ENCODE measurements at regions not wholly inside any gene's neighbourhood (a gene's known extent, or its start where the extent isn't known, plus 50 kb on each side); places are given as distances from the start of the nearest gene placed in this dataset.

GRCh38 chr1:39110882-39111281, 84.7 kb downstream of the NDUFS5 start:
- no peak overlapping the region for H3K27ac ChIP-seq (replicated peaks)
- DNase-seq (ENCODE audit: low read depth in 1 of 2, low spot score in 1 of 2) = no peak
- TF ChIP-seq REST (IDR thresholded peaks at IDR 0.05; ENCODE audit: insufficient replicate concordance, low read depth) (no peak), GABPA (IDR thresholded peaks at IDR 0.05; ENCODE audit: low read depth) (no peak), CTCF (IDR thresholded peaks at IDR 0.05; ENCODE audit: insufficient read depth, low read length) (no peak)
- no peak overlapping the region for H3K4me3 ChIP-seq (replicated peaks; ENCODE audit: insufficient read depth, low read length)
- H3K27me3 ChIP-seq (ENCODE audit: insufficient read depth, poor library complexity, severe bottlenecking) = peaks cover 33% of the 10 kb centered on the region

- Histone ChIP-seq H3K27me3 (ENCODE audit: insufficient read depth, poor library complexity, severe bottlenecking) (peaks cover 15% of the 10 kb centered on the region), H3K4me3 (replicated peaks; ENCODE audit: insufficient read depth, low read length) (no peak overlapping the region), H3K27ac (replicated peaks) (no peak overlapping the region)
- no peak for DNase-seq (ENCODE audit: low read depth in 1 of 2, low spot score in 1 of 2)
- no peak for TF ChIP-seq POLR2AphosphoS5 (IDR thresholded peaks at IDR 0.05; ENCODE audit: low read depth)
- no peak for TF ChIP-seq SPI1 (IDR thresholded peaks at IDR 0.05; ENCODE audit: borderline replicate concordance, low read depth)
- no peak for TF ChIP-seq REST (IDR thresholded peaks at IDR 0.05; ENCODE audit: insufficient replicate concordance, low read depth)
- TF ChIP-seq GABPA (IDR thresholded peaks at IDR 0.05; ENCODE audit: low read depth) = no peak
- no peak for TF ChIP-seq CTCF (IDR thresholded peaks at IDR 0.05; ENCODE audit: insufficient read depth, low read length)
These were observed 87.1 kb downstream of the NDUFS5 start for GRCh38 chr1:39113109-39113743.

GRCh38 chr1:39115271-39116110, 89.0 kb upstream of the MACF1 start:
- Histone ChIP-seq H3K4me3 (replicated peaks; ENCODE audit: insufficient read depth, low read length) (no peak overlapping the region), H3K27ac (replicated peaks) (no peak overlapping the region), H3K27me3 (ENCODE audit: insufficient read depth, poor library complexity, severe bottlenecking) (peaks cover 11% of the 10 kb centered on the region)
- TF ChIP-seq GABPA (IDR thresholded peaks at IDR 0.05; ENCODE audit: low read depth) = no peak
- no peak for TF ChIP-seq SPI1 (IDR thresholded peaks at IDR 0.05; ENCODE audit: borderline replicate concordance, low read depth)
- no peak for TF ChIP-seq POLR2AphosphoS5 (IDR thresholded peaks at IDR 0.05; ENCODE audit: low read depth)
- TF ChIP-seq REST (IDR thresholded peaks at IDR 0.05; ENCODE audit: insufficient replicate concordance, low read depth) = no peak
- TF ChIP-seq CTCF (IDR thresholded peaks at IDR 0.05; ENCODE audit: insufficient read depth, low read length) = no peak
- DNase-seq (ENCODE audit: low read depth in 1 of 2, low spot score in 1 of 2) = no peak
